ENCODE measurements at regions not wholly inside any gene's neighbourhood (a gene's known extent, or its start where the extent isn't known, plus 50 kb on each side); places are given as distances from the start of the nearest gene placed in this dataset.
A peak's percentile ranks its signal among the peaks of the same experiment; 100 is the strongest.
"Not testable (repeated sequence)": the region's sequence is repeated elsewhere in the genome, so short reads cannot be mapped to it uniquely, and the experiment has no call there.

GRCh38 chr2:161033059-161033660 lies 127.1 kb upstream of the TANK start:
- DNase-seq: no peak

- DNase-seq: no peak
These were observed 123.3 kb upstream of the TANK start for GRCh38 chr2:161036926-161037325.

- DNase-seq: no peak
These were observed 121.2 kb upstream of the TANK start for GRCh38 chr2:161039071-161039470.

GRCh38 chr2:161041356-161041755 lies 118.9 kb upstream of the TANK start:
- no peak for DNase-seq

GRCh38 chr2:161042990-161043625 lies 117.1 kb upstream of the TANK start:
- DNase-seq: no peak

- DNase-seq: no peak
These were observed 115.9 kb upstream of the TANK start for GRCh38 chr2:161044095-161044865.

GRCh38 chr2:161044921-161045320 lies 115.3 kb upstream of the TANK start:
- DNase-seq: no peak

- no peak for DNase-seq
These were observed 114.5 kb upstream of the TANK start for GRCh38 chr2:161045726-161046125.

GRCh38 chr2:161046876-161047275 lies 113.4 kb upstream of the TANK start:
- DNase-seq: no peak

- DNase-seq: no peak
These were observed 111.9 kb upstream of the TANK start for GRCh38 chr2:161048317-161048716.

GRCh38 chr2:161049559-161049958 lies 110.7 kb upstream of the TANK start:
- DNase-seq: no peak

- DNase-seq: no peak
These were observed 108.0 kb upstream of the TANK start for GRCh38 chr2:161052214-161052613.

- DNase-seq: no peak
These were observed 104.9 kb upstream of the TANK start for GRCh38 chr2:161055289-161055688.

GRCh38 chr2:161059388-161059787 lies 100.8 kb upstream of the TANK start:
- no peak for DNase-seq

GRCh38 chr2:161061786-161062185 lies 98.4 kb upstream of the TANK start:
- no peak for DNase-seq

- peak; percentile 91 to 93 for DNase-seq
These were observed 96.9 kb upstream of the TANK start for GRCh38 chr2:161063157-161063945.

GRCh38 chr2:161063946-161064306 lies 96.3 kb upstream of the TANK start:
- DNase-seq: peak in 1 of 2 experiments; percentile 51

- DNase-seq: no peak
These were observed 92.3 kb upstream of the TANK start for GRCh38 chr2:161067846-161068350.

- no peak for DNase-seq
These were observed 91.6 kb upstream of the TANK start for GRCh38 chr2:161068670-161069069.

GRCh38 chr2:161070693-161071479 lies 89.3 kb upstream of the TANK start:
- DNase-seq: no peak

GRCh38 chr2:161072436-161072835 lies 87.8 kb upstream of the TANK start:
- DNase-seq: not testable (repeated sequence)

- DNase-seq: no peak
These were observed 84.5 kb upstream of the TANK start for GRCh38 chr2:161075701-161076100.
